ENCODE measurements at regions not wholly inside any gene's neighbourhood (a gene's known extent, or its start where the extent isn't known, plus 50 kb on each side); places are given as distances from the start of the nearest gene placed in this dataset.

GRCh38 chr22:49373801-49374226, 453.9 kb downstream of the BRD1 start:
- no peak for TF ChIP-seq CTCF (IDR thresholded peaks at IDR 0.05; ENCODE audit: insufficient read depth, low read length, poor library complexity, severe bottlenecking)
- no peak for TF ChIP-seq EZH2phosphoT487 (conservative IDR thresholded peaks at IDR 0.05; ENCODE audit: low read length)
